H1 (cell line): ENCODE measurements at regions not wholly inside any gene's neighbourhood (a gene's known extent, or its start where the extent isn't known, plus 50 kb on each side); places are given as distances from the start of the nearest gene placed in this dataset.

ENCODE experiments used
- E2F6 ChIP-seq: IDR thresholded peaks from 2 replicates; pipeline ENCODE4 v1.6.1; 2012; ENCODE audit warnings: inconsistent platforms

GRCh38 chr3:34176723-34177122 lies 378.3 kb downstream of the PDCD6IP start (continued):
- TF ChIP-seq E2F6: no peak
